Astrocyte of the cerebellum (primary cell): ENCODE measurements at regions not wholly inside any gene's neighbourhood (a gene's known extent, or its start where the extent isn't known, plus 50 kb on each side); places are given as distances from the start of the nearest gene placed in this dataset.

Experiments
- DNase-seq: peaks from one replicate; pipeline ENCODE4 v3.0.0-alpha.2; 2011; ENCODE audit warnings: low read depth
- H3K4me3 ChIP-seq: 2 replicates; pipeline ENCODE4 v1.5.1; 2011; ENCODE audit warnings: mild to moderate bottlenecking, low read depth, low read length, moderate library complexity
- CTCF ChIP-seq: IDR thresholded peaks from 2 replicates; pipeline ENCODE4 v1.5.1; 2012; ENCODE audit warnings: low read length, low read depth, moderate library complexity, mild to moderate bottlenecking; ENCODE audit errors: missing control alignments
- in situ Hi-C: cut with HindIII; loops from 2 replicates; pipeline ENCODE4 v1.10.0; 2017; ENCODE audit warnings: low sequenced_read_pairs

- no peak for DNase-seq
- no peak overlapping the region for H3K4me3 ChIP-seq
- TF ChIP-seq CTCF: no peak
- in situ Hi-C loops: no loop called here
Observed at GRCh38 chr17:73813201-73813600, 169.0 kb upstream of the SDK2 start.

- TF ChIP-seq CTCF: no peak
- no peak overlapping the region for H3K4me3 ChIP-seq
- DNase-seq: no peak
- in situ Hi-C loops: no loop called here
Observed at GRCh38 chr17:73814075-73814474, 169.8 kb upstream of the SDK2 start.

- H3K4me3 ChIP-seq: no peak overlapping the region
- no peak for TF ChIP-seq CTCF
- in situ Hi-C loops: no loop called here
- no peak for DNase-seq
Observed at GRCh38 chr17:73815474-73815873, 171.2 kb upstream of the SDK2 start.

DNA sequence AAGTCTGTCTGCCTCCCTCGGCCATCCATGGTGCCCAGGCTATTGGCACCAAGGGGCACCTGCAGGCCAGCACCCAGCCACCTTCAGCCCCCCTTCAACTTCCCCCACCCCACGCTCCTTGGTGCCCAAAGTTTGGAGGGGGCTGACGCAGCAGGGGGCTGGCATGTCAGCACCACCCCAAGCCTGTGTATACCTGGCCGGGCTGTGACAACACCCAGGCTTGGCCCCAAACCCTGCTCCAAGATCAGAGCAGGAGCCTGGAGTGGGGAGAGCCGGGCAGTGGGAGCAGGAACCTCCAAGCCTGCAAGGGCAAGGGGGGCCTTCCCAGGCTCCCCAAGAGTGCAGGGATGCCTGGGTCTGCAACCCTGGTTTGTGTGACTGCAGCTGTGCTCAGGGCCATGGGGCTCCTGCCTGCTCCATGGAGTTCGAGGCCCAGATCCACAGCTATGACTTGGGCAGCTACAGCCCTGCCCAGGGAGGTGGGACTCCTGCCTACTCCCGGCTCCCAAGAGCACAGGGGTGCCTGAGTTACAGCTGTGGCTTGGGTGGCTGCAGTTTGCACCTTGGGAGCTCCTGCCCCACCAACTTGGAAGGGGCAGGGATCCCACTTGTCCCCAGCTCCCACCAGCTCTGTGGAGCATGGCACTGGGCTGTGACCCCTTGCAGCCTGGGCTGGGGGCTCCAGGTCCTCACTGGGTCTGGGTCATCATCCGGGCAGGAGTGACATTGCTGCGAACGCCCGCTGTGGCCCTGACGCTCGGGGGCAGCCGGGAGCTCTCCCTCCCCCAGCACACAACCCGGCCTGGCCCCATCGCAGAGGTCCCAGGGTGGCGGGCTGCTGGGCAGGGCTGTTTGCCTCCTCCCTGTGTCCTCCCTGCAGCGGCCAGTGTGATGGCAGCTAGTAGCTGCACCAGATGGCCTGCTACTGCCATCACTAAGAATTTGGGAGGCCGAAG, 175.5 kb upstream of the SDK2 start:
- no peak overlapping the region for H3K4me3 ChIP-seq
- no peak for DNase-seq
- TF ChIP-seq CTCF: no peak
- in situ Hi-C loops: no loop called here

GRCh38 chr17:73820686-73821448, 176.6 kb upstream of the SDK2 start:
- TF ChIP-seq CTCF: no peak
- peak; percentile 35 for DNase-seq
- no peak overlapping the region for H3K4me3 ChIP-seq
- in situ Hi-C loops: no loop called here

DNA sequence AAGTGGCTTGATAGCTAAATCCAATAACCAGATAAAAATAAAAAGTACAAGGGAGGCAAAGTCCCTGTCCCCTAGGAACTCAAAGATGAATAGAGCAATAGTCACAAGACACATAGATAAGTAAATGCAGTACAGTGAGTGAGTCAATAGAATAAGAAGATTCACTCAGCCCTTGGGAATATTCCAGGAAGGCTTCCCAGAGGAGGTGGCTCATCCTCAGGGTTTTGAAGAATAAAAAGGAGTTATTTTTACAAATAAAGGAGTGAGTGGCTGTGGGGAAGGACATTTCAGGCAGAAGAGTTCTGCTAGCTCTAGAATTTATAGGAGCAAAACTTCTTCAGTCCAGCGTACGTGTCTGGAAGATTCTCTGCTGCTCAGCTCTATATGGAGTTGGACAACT, 177.4 kb upstream of the SDK2 start:
- DNase-seq: no peak

More for the DNA sequence above, 177.4 kb upstream of the SDK2 start:
- no peak overlapping the region for H3K4me3 ChIP-seq
- in situ Hi-C loops: no loop called here
- TF ChIP-seq CTCF: no peak
